ENCODE measurements at regions not wholly inside any gene's neighbourhood (a gene's known extent, or its start where the extent isn't known, plus 50 kb on each side); places are given as distances from the start of the nearest gene placed in this dataset.

- Mint-ChIP-seq H3K4me3 (ENCODE audit: unreplicated experiment) (no peak overlapping the region), H3K27me3 (ENCODE audit: low read depth) (peaks cover 24% of the 10 kb centered on the region), H3K27ac (ENCODE audit: unreplicated experiment) (no peak overlapping the region), H3K9me3 (ENCODE audit: low read depth) (no peaks in the 10 kb centered on the region), H3K36me3 (ENCODE audit: low read depth) (no peaks in the 10 kb centered on the region), H3K4me1 (ENCODE audit: low read depth) (no peaks in the 10 kb centered on the region)
- no peak for DNase-seq (ENCODE audit: low spot score)
- no peak for TF ChIP-seq CTCF (IDR thresholded peaks at IDR 0.05)
These were observed 343.7 kb upstream of the ARGLU1 start for GRCh38 chr13:106911627-106912026.

GRCh38 chr13:106911020-106911419 is 343.1 kb upstream of the ARGLU1 start:
- Mint-ChIP-seq H3K9me3 (ENCODE audit: low read depth) (no peaks in the 10 kb centered on the region), H3K27ac (ENCODE audit: unreplicated experiment) (no peak overlapping the region), H3K27me3 (ENCODE audit: low read depth) (peaks cover 24% of the 10 kb centered on the region), H3K4me1 (ENCODE audit: low read depth) (no peaks in the 10 kb centered on the region), H3K4me3 (ENCODE audit: unreplicated experiment) (no peak overlapping the region), H3K36me3 (ENCODE audit: low read depth) (no peaks in the 10 kb centered on the region)
- no peak for TF ChIP-seq CTCF (IDR thresholded peaks at IDR 0.05)
- no peak for DNase-seq (ENCODE audit: low spot score)

- Mint-ChIP-seq H3K27me3 (ENCODE audit: low read depth) (peaks cover 19% of the 10 kb centered on the region), H3K36me3 (ENCODE audit: low read depth) (no peaks in the 10 kb centered on the region), H3K4me1 (ENCODE audit: low read depth) (no peaks in the 10 kb centered on the region), H3K4me3 (ENCODE audit: unreplicated experiment) (no peak overlapping the region), H3K9me3 (ENCODE audit: low read depth) (no peaks in the 10 kb centered on the region), H3K27ac (ENCODE audit: unreplicated experiment) (no peak overlapping the region)
- DNase-seq (ENCODE audit: low spot score), result no peak
- no peak for TF ChIP-seq CTCF (IDR thresholded peaks at IDR 0.05)
These were observed 338.6 kb upstream of the ARGLU1 start for GRCh38 chr13:106906426-106906996.

- Mint-ChIP-seq H3K4me3 (ENCODE audit: unreplicated experiment) (no peak overlapping the region), H3K36me3 (ENCODE audit: low read depth) (no peaks in the 10 kb centered on the region), H3K27ac (ENCODE audit: unreplicated experiment) (no peak overlapping the region), H3K9me3 (ENCODE audit: low read depth) (no peaks in the 10 kb centered on the region), H3K4me1 (ENCODE audit: low read depth) (no peaks in the 10 kb centered on the region), H3K27me3 (ENCODE audit: low read depth) (peaks cover 15% of the 10 kb centered on the region)
- no peak for TF ChIP-seq CTCF (IDR thresholded peaks at IDR 0.05)
- no peak for DNase-seq (ENCODE audit: low spot score)
These were observed 337.6 kb upstream of the ARGLU1 start for GRCh38 chr13:106905380-106906162.

- no peak for TF ChIP-seq CTCF (IDR thresholded peaks at IDR 0.05)
- H3K4me1 Mint-ChIP-seq (ENCODE audit: low read depth), result no peaks in the 10 kb centered on the region
- H3K27me3 Mint-ChIP-seq (ENCODE audit: low read depth), result no peaks in the 10 kb centered on the region
- no peaks in the 10 kb centered on the region for H3K36me3 Mint-ChIP-seq (ENCODE audit: low read depth)
- no peaks in the 10 kb centered on the region for H3K9me3 Mint-ChIP-seq (ENCODE audit: low read depth)
- DNase-seq (ENCODE audit: low spot score), result no peak
- no peak overlapping the region for H3K4me3 Mint-ChIP-seq (ENCODE audit: unreplicated experiment)
- H3K27ac Mint-ChIP-seq (ENCODE audit: unreplicated experiment), result no peak overlapping the region
These were observed 331.5 kb upstream of the ARGLU1 start for GRCh38 chr13:106899442-106899841.

Data from chondrocyte (in vitro differentiated cells).